Activated T-cell treated with anti-CD3 and anti-CD28 coated beads, Interleukin-2, amount 50 U/mL, for 72 hours (primary cell): ENCODE measurements at regions not wholly inside any gene's neighbourhood (a gene's known extent, or its start where the extent isn't known, plus 50 kb on each side); places are given as distances from the start of the nearest gene placed in this dataset.

Experiments used
- ATAC-seq, 2 donors: fragments of 150-1000 bp; cut with Tn5 transposase; replicated peaks in 1 of 2; 2 replicates each; pipeline ENCODE4 v1.10.0; 2021; ENCODE audit warnings: moderate library complexity in 2 of 2, mild to moderate bottlenecking in 1 of 2
- DNase-seq, 2 donors: peaks; one replicate each; pipeline ENCODE4 v3.0.0; 2021 to 2022; ENCODE audit warnings: mixed read lengths in 1 of 2
- H3K27ac Mint-ChIP-seq: one replicate; pipeline ENCODE4 v1.8.0; 2022; ENCODE audit warnings: mild to moderate bottlenecking, moderate library complexity, mixed read lengths
- H3K27me3 Mint-ChIP-seq: one replicate; pipeline ENCODE4 v1.8.0; 2022; ENCODE audit warnings: low read depth, mixed read lengths
- H3K36me3 Mint-ChIP-seq, 2 donors: one replicate each; pipeline ENCODE4 v1.8.0; 2022; ENCODE audit warnings: mixed read lengths in 2 of 2, mild to moderate bottlenecking in 1 of 2; ENCODE audit not compliant: insufficient read depth in 2 of 2
- H3K4me1 Mint-ChIP-seq: one replicate; pipeline ENCODE4 v1.8.0; 2022; ENCODE audit warnings: low read depth, mixed read lengths
- H3K4me3 Mint-ChIP-seq, 2 donors: one replicate each; pipeline ENCODE4 v1.8.0; 2022; ENCODE audit warnings: mild to moderate bottlenecking in 2 of 2, mixed read lengths in 2 of 2, moderate library complexity in 2 of 2
- H3K9me3 Mint-ChIP-seq, 2 donors: one replicate each; pipeline ENCODE4 v1.8.0; 2022; ENCODE audit warnings: mixed read lengths in 2 of 2

DNA sequence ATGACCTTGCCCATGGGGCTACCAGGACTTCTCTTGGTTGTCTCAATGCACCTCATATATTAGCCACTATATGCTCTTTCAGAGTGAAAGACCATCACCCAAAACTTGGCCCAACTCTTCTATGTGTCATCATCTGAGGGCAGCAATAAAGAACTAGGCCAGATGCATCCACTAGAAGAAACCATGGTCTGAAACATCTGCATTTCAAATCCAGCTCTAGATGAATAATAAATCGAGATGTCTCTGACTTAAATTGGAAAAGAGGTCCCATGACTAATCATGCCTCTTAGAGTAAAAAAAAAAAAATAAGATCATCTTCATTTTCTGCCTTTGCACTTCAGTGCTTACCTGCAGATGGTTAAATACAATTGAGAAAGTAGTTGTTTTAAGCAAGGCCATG is 397.6 kb upstream of the PITX2 start:
- no peak overlapping the region for H3K4me3 Mint-ChIP-seq
- no peaks in the 10 kb centered on the region for H3K27me3 Mint-ChIP-seq
- ATAC-seq: no peak
- H3K27ac Mint-ChIP-seq: no peak overlapping the region
- H3K4me1 Mint-ChIP-seq: no peaks in the 10 kb centered on the region
- peaks cover 2 to 7% of the 10 kb centered on the region in 2 donors for H3K9me3 Mint-ChIP-seq
- H3K36me3 Mint-ChIP-seq: no peaks in the 10 kb centered on the region
- no peak for DNase-seq

- no peak for DNase-seq
- Mint-ChIP-seq H3K4me3 (no peak overlapping the region), H3K9me3 (peaks cover 2 to 7% of the 10 kb centered on the region in 2 donors), H3K4me1 (no peaks in the 10 kb centered on the region), H3K27me3 (no peaks in the 10 kb centered on the region), H3K27ac (no peak overlapping the region), H3K36me3 (no peaks in the 10 kb centered on the region)
- ATAC-seq: no peak
These were observed 398.1 kb upstream of the PITX2 start for GRCh38 chr4:111020961-111021360.

GRCh38 chr4:111022758-111023157 is 399.9 kb upstream of the PITX2 start:
- ATAC-seq: no peak
- Mint-ChIP-seq H3K36me3 (no peaks in the 10 kb centered on the region), H3K27me3 (no peaks in the 10 kb centered on the region)

GRCh38 chr4:111027526-111027925 is 404.6 kb upstream of the PITX2 start:
- H3K36me3 Mint-ChIP-seq: no peaks in the 10 kb centered on the region
- H3K27me3 Mint-ChIP-seq: no peaks in the 10 kb centered on the region
- no peak overlapping the region for H3K27ac Mint-ChIP-seq
- no peak overlapping the region for H3K4me3 Mint-ChIP-seq
- H3K4me1 Mint-ChIP-seq: no peaks in the 10 kb centered on the region
- no peak for DNase-seq
- peaks cover 3 to 6% of the 10 kb centered on the region in 2 donors for H3K9me3 Mint-ChIP-seq
- no peak for ATAC-seq

More at GRCh38 chr4:111022758-111023157, 399.9 kb upstream of the PITX2 start:
- Mint-ChIP-seq H3K4me1 (no peaks in the 10 kb centered on the region), H3K9me3 (peaks cover 2 to 10% of the 10 kb centered on the region in 2 donors), H3K4me3 (no peak overlapping the region), H3K27ac (no peak overlapping the region)
- no peak for DNase-seq

DNA sequence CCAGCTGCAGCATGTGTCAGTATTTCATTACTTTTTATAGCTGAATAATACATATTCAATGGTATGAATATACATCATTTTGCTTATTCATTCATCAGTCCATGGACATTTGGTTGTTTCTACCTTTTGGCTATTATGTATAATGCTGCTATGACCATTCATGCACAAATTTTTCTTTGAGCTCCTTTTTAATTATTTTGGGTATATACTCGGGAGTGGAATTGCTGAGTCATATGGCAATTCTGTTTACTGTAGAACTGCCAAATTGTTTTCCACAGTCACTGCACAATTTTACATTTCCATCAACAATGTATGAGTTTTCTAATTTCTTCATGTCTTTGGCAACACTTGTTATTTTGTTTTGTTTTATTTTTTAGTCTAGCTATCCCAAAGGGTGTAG is 405.9 kb upstream of the PITX2 start:
- Mint-ChIP-seq H3K27ac (no peak overlapping the region), H3K36me3 (no peaks in the 10 kb centered on the region), H3K4me3 (no peak overlapping the region), H3K9me3 (peaks cover 3 to 6% of the 10 kb centered on the region in 2 donors), H3K4me1 (no peaks in the 10 kb centered on the region), H3K27me3 (no peaks in the 10 kb centered on the region)
- no peak for DNase-seq
- ATAC-seq: no peak

GRCh38 chr4:111031001-111031579 is 408.2 kb upstream of the PITX2 start:
- Mint-ChIP-seq H3K4me3 (no peak overlapping the region), H3K4me1 (no peaks in the 10 kb centered on the region), H3K27me3 (no peaks in the 10 kb centered on the region), H3K27ac (no peak overlapping the region), H3K36me3 (no peaks in the 10 kb centered on the region), H3K9me3 (peaks cover 1 to 3% of the 10 kb centered on the region in 2 donors)
- DNase-seq (no peak), ATAC-seq (no peak)

DNA sequence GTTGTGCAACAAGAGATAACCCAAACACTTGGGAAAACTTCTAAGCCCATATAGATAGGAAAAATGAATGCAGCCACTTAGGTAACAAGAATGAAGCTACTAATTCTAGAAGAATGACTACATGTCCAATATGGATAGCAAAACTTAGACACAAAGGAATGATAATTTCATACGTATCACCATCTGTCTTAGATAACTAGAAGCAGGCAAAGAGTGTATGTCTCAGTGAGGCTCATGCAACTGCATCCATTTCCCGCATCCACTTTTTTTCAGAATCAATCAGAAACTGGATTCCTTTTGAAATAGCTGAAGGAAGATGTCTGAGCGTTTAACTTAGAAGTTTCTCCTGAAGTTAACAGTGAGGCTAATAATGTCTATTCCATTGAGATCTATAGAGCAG is 408.7 kb upstream of the PITX2 start:
- no peak for ATAC-seq
- Mint-ChIP-seq H3K36me3 (no peaks in the 10 kb centered on the region), H3K9me3 (peaks cover 1 to 3% of the 10 kb centered on the region in 2 donors), H3K27ac (no peak overlapping the region), H3K27me3 (no peaks in the 10 kb centered on the region), H3K4me3 (no peak overlapping the region), H3K4me1 (no peaks in the 10 kb centered on the region)
- DNase-seq: no peak

DNA sequence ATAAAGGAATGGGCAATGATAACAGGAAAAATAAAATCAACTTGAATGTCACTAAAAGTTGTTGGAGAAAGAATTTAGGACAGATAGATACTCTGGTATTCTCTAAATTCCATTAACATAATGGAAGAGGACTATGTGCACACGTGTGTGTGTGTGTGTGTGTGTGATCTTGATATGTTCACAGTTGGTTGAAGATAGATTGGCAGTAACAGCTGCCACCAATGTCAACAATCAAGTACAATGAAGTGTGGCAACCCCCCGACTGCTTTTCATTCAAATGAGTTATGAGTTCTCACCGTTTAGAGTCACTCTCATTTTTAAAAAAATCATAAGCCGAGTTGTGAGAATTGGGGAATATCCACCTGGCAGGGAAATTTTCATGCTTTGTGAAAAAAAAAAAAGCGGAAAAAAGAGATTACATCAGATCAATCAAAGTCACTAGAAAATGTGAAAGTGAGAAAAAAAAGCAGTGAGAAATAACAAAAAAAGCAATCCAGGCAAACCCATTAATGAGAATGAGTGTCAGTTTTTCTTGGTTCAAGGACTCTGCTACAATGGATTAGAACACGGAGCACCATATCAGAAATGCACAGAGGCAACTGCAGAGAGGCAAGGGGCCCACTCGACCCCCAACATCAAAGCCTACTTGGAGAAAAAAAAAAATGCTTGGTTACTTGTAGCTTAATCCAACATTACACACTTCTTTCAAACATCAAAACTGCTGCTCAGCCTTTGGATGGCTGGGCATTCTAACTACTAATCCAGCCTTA is 414.9 kb upstream of the PITX2 start:
- ATAC-seq (no peak), DNase-seq (no peak)
- Mint-ChIP-seq H3K36me3 (no peaks in the 10 kb centered on the region), H3K27ac (no peak overlapping the region), H3K27me3 (no peaks in the 10 kb centered on the region), H3K4me1 (no peaks in the 10 kb centered on the region), H3K9me3 (peaks cover 0 to 1% of the 10 kb centered on the region in 2 donors), H3K4me3 (no peak overlapping the region)

DNA sequence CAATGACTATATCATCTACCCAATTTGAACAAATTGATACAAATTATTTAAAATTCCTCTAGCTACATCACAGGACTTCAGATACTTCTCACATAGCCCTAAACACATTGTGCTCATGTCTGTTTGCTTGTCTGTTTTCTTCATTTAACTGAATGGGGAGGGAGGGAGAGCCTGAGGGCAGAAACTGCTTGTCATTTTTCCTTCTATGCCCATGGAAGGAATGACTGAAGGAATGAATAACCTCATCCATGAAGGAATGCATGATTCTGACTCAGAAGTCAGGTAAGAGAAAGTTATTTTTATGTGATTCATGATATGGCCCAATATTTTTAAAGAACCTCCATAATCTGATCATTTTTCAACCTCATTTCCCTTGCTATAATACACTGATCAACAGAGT is 418.0 kb upstream of the PITX2 start:
- no peak overlapping the region for H3K4me3 Mint-ChIP-seq
- H3K27me3 Mint-ChIP-seq: no peaks in the 10 kb centered on the region
- no peak overlapping the region for H3K27ac Mint-ChIP-seq
- no peak for ATAC-seq
- H3K4me1 Mint-ChIP-seq: no peaks in the 10 kb centered on the region
- H3K9me3 Mint-ChIP-seq: peaks cover 0 to 1% of the 10 kb centered on the region in 2 donors
- no peaks in the 10 kb centered on the region for H3K36me3 Mint-ChIP-seq
- no peak for DNase-seq

GRCh38 chr4:111043286-111043685 is 420.4 kb upstream of the PITX2 start:
- H3K36me3 Mint-ChIP-seq: no peaks in the 10 kb centered on the region
- no peak for DNase-seq
- peaks cover 2 to 5% of the 10 kb centered on the region in 2 donors for H3K9me3 Mint-ChIP-seq
- H3K4me1 Mint-ChIP-seq: no peaks in the 10 kb centered on the region
- H3K27ac Mint-ChIP-seq: no peak overlapping the region
- H3K4me3 Mint-ChIP-seq: no peak overlapping the region
- ATAC-seq: no peak
- no peaks in the 10 kb centered on the region for H3K27me3 Mint-ChIP-seq

GRCh38 chr4:111045992-111046391 is 423.1 kb upstream of the PITX2 start:
- DNase-seq (no peak), ATAC-seq (no peak)
- no peak overlapping the region for H3K27ac Mint-ChIP-seq
- H3K4me3 Mint-ChIP-seq: no peak overlapping the region
- peaks cover 0 to 1% of the 10 kb centered on the region in 2 donors for H3K36me3 Mint-ChIP-seq
- H3K4me1 Mint-ChIP-seq: no peaks in the 10 kb centered on the region
- H3K27me3 Mint-ChIP-seq: no peaks in the 10 kb centered on the region
- H3K9me3 Mint-ChIP-seq: peaks cover 11 to 12% of the 10 kb centered on the region in 2 donors

DNA sequence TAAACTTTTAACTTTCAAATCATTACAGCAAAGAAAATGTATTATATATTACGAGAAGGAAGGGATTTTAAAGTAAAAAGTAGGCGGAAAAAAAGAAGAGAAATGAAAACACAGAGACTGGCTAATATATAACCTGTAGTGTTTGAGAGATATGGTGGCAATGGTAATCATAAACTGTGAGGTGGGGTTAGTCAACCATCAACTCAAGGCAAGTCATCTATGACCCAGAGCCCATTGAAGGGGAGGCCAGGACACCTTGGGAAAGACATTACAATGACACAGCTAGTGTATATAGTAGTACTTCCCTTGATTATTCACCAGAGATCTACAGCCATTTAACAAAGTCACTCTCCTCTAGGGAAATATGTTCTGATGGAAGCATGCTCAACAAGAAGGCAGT is 423.9 kb upstream of the PITX2 start:
- peaks cover 0 to 1% of the 10 kb centered on the region in 2 donors for H3K36me3 Mint-ChIP-seq
- H3K27me3 Mint-ChIP-seq: no peaks in the 10 kb centered on the region
- peaks cover 12 to 15% of the 10 kb centered on the region in 2 donors for H3K9me3 Mint-ChIP-seq
- H3K27ac Mint-ChIP-seq: no peak overlapping the region
- no peak overlapping the region for H3K4me3 Mint-ChIP-seq
- H3K4me1 Mint-ChIP-seq: no peaks in the 10 kb centered on the region
- DNase-seq (no peak), ATAC-seq (no peak)

GRCh38 chr4:111048316-111048715 is 425.4 kb upstream of the PITX2 start:
- ATAC-seq: no peak
- H3K27me3 Mint-ChIP-seq: no peaks in the 10 kb centered on the region
- H3K4me3 Mint-ChIP-seq: no peak overlapping the region
- H3K27ac Mint-ChIP-seq: no peak overlapping the region
- no peaks in the 10 kb centered on the region for H3K4me1 Mint-ChIP-seq
- DNase-seq: no peak
- peaks cover 0 to 1% of the 10 kb centered on the region in 2 donors for H3K36me3 Mint-ChIP-seq
- H3K9me3 Mint-ChIP-seq: peaks cover 12 to 17% of the 10 kb centered on the region in 2 donors
